SK-N-MC (cell line): ENCODE measurements at regions not wholly inside any gene's neighbourhood (a gene's known extent, or its start where the extent isn't known, plus 50 kb on each side); places are given as distances from the start of the nearest gene placed in this dataset.

Experiments used
- EZH2 ChIP-seq: fragments of 200-600 bp; sonication (generic); IDR thresholded peaks from one replicate; pipeline ENCODE4 v1.6.1; 2017; ENCODE audit warnings: antibody characterized with exemption
- POLR2AphosphoS5 ChIP-seq: IDR thresholded peaks from 2 replicates; pipeline ENCODE4 v1.6.1; 2012; ENCODE audit warnings: mild to moderate bottlenecking, low read depth, low read length, borderline replicate concordance

DNA sequence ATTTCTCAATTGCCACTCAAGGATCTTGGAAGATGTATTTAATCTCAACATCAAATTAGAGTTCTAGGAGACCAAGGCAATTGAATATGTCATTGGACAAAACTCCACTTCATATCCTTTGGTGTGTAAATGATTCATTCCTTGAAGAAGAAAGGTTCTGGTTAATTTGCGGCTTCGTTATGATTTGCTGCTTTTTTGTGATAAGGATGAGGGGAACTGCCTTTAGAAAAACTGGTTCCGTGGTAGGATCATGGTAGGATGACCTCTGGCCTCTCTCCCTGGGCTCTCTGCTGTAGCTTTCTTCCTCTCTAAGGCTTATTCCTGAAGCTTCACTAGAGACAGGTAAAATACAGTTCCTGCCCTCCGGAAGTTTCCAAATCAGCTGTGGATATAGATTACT is 51.5 kb upstream of the ERRFI1 start:
- TF ChIP-seq POLR2AphosphoS5: no peak
- no peak for TF ChIP-seq EZH2
